B cell (primary cell): ENCODE measurements at regions not wholly inside any gene's neighbourhood (a gene's known extent, or its start where the extent isn't known, plus 50 kb on each side); places are given as distances from the start of the nearest gene placed in this dataset.

Experiments
- ATAC-seq: fragments of 200-7000 bp; cut with Tn5 transposase; one replicate; pipeline ENCODE4 v1.10.0; 2021; ENCODE audit warnings: low read depth, mild to moderate bottlenecking, moderate number of reproducible peaks, moderate library complexity
- CTCF ChIA-PET: fragments of 350-600 bp; sonication (Branson Sonifier 250); formaldehyde crosslinking; loops from one replicate; lab custom pipeline; 2021; ENCODE audit warnings: antibody characterized with exemption, inconsistent platforms; lab: Charles Lee
- POLR2A ChIA-PET: fragments of 350-600 bp; sonication (Branson Sonifier 250); formaldehyde crosslinking; loops from one replicate; lab custom pipeline; 2021; ENCODE audit warnings: antibody characterized with exemption; lab: Charles Lee
- DNase-seq: peaks from one replicate; pipeline ENCODE4 v3.0.0; 2013
- H2AFZ ChIP-seq: 2 replicates; pipeline ENCODE4 v1.6.1; 2012; ENCODE audit warnings: mild to moderate bottlenecking, low read depth, low read length; ENCODE audit not compliant: insufficient read depth, poor library complexity, severe bottlenecking
- H3K27ac ChIP-seq, 2 donors: 1 replicate in 1 of 2; 2 replicates in 1 of 2; pipeline ENCODE4 v1.5.1; 2012 to 2013; ENCODE audit warnings: low read length in 2 of 2, mild to moderate bottlenecking in 2 of 2, moderate library complexity in 1 of 2
- H3K27me3 ChIP-seq, 4 experiments: fragments of 200-600 bp in 1 of 4; sonication (generic) in 1 of 4; replicated peaks in 1 of 4; 1 replicate in 2 of 4; 2 replicates in 2 of 4; pipeline versions ENCODE4 v1.6.1 to v1.7.0; 2013 to 2016; ENCODE audit warnings: low read length in 3 of 4, mild to moderate bottlenecking in 2 of 4, mixed read lengths in 1 of 4, moderate library complexity in 1 of 4; ENCODE audit not compliant: insufficient read depth in 4 of 4, control insufficient read depth in 3 of 4; ENCODE audit errors: control extremely low read depth in 1 of 4
- H3K36me3 ChIP-seq, 2 experiments: replicated peaks in 1 of 2; 1 replicate in 1 of 2; 2 replicates in 1 of 2; pipeline versions ENCODE4 v1.6.1 to v1.7.1; 2013; ENCODE audit warnings: low read length in 1 of 2; ENCODE audit not compliant: insufficient read depth in 2 of 2, control insufficient read depth in 1 of 2; ENCODE audit errors: control extremely low read depth in 1 of 2, extremely low read depth in 1 of 2
- H3K4me1 ChIP-seq, 2 donors: fragments of 200-600 bp in 1 of 2; sonication (generic) in 1 of 2; 1 replicate in 1 of 2; 2 replicates in 1 of 2; pipeline versions ENCODE4 v1.5.1 to v1.6.1; 2013 to 2017; ENCODE audit warnings: low read length in 2 of 2; ENCODE audit not compliant: control insufficient read depth in 2 of 2, insufficient read depth in 2 of 2
- H3K4me2 ChIP-seq: replicated peaks from 2 replicates; pipeline ENCODE3; 2012; ENCODE audit warnings: mild to moderate bottlenecking, low read depth, low read length; ENCODE audit not compliant: poor library complexity, severe bottlenecking
- H3K4me3 ChIP-seq, 5 experiments: fragments of 200-600 bp in 1 of 5; sonication (generic) in 1 of 5; 1 replicate in 3 of 5; 2 replicates in 2 of 5; pipeline versions ENCODE4 v1.5.1 to v1.7.0; 2011 to 2016; ENCODE audit warnings: low read length in 4 of 5, mild to moderate bottlenecking in 4 of 5, low read depth in 2 of 5, control low read depth in 1 of 5, moderate library complexity in 1 of 5; ENCODE audit not compliant: insufficient read depth in 1 of 5; ENCODE audit errors: control extremely low read depth in 1 of 5, extremely low read depth in 1 of 5
- H3K79me2 ChIP-seq: fragments of 200-600 bp; sonication (generic); one replicate; pipeline ENCODE4 v1.6.0; 2016; ENCODE audit warnings: low read length; ENCODE audit not compliant: control insufficient read depth, insufficient read depth
- H3K9ac ChIP-seq: fragments of 200-600 bp; sonication (generic); 2 replicates; pipeline ENCODE4 v1.6.1; 2017; ENCODE audit warnings: mild to moderate bottlenecking, low read length, moderate library complexity
- H3K9me3 ChIP-seq, 3 donors: one replicate each; pipeline versions ENCODE4 v1.6.1 to v1.7.1; 2013; ENCODE audit warnings: low read length in 2 of 3; ENCODE audit not compliant: control insufficient read depth in 2 of 3, insufficient read depth in 1 of 3; ENCODE audit errors: control extremely low read depth in 1 of 3
- H4K20me1 ChIP-seq: 2 replicates; pipeline ENCODE4 v1.6.0; 2012; ENCODE audit warnings: mild to moderate bottlenecking, low read length; ENCODE audit not compliant: insufficient read depth, control insufficient read depth, poor library complexity, severe bottlenecking
- H3K27ac Mint-ChIP-seq: one replicate; pipeline ENCODE4 v1.8.0; 2021; ENCODE audit warnings: mixed read lengths
- H3K27me3 Mint-ChIP-seq: one replicate; pipeline ENCODE4 v1.8.0; 2021; ENCODE audit warnings: mixed read lengths
- H3K4me1 Mint-ChIP-seq: one replicate; pipeline ENCODE4 v1.8.0; 2021; ENCODE audit warnings: mixed read lengths
- H3K4me3 Mint-ChIP-seq: one replicate; pipeline ENCODE4 v1.8.0; 2021; ENCODE audit warnings: mixed read lengths
- H3K9me3 Mint-ChIP-seq: one replicate; pipeline ENCODE4 v1.8.0; 2022; ENCODE audit warnings: mixed read lengths; ENCODE audit not compliant: insufficient read depth
- EZH2 ChIP-seq: IDR thresholded peaks from 2 replicates; pipeline ENCODE4 v1.6.1; 2012; ENCODE audit warnings: borderline replicate concordance, low read depth, mild to moderate bottlenecking, moderate library complexity, low read length; ENCODE audit not compliant: insufficient read depth, poor library complexity, severe bottlenecking
- WGBS: methylation state at CpG from one replicate; pipeline ENCODE4 v1.1.5; 2013; ENCODE audit warnings: missing lambda C conversion rate; ENCODE audit not compliant: insufficient coverage; 5-methylcytosine and 5-hydroxymethylcytosine counted together
- intact Hi-C: fragments of 100-400 bp; cut with micrococcal nuclease; formaldehyde crosslinking; loops from one replicate; pipeline ENCODE4 v1.10.0; 2022
- TF ChIP-seq, protein P1 (sequence below): fragments of 200-600 bp; IDR thresholded peaks from one replicate; pipeline ENCODE4 v1.8.0; 2022; ENCODE audit warnings: antibody characterized with exemption, mild to moderate bottlenecking

GRCh38 chr4:19783667-19784223 lies 468.0 kb upstream of the SLIT2 start:
- ChIA-PET CTCF (no interaction called here), POLR2A (no interaction called here)
- no peak for DNase-seq
- Histone ChIP-seq H3K27ac (no peak overlapping the region), H3K9me3 (peaks cover 0 to 12% (median 12%) of the 10 kb centered on the region in 3 donors), H3K4me1 (no peaks in the 10 kb centered on the region), H3K9ac (no peak overlapping the region), H3K4me3 (no peak overlapping the region), H3K79me2 (no peaks in the 10 kb centered on the region), H4K20me1 (no peaks in the 10 kb centered on the region), H2AFZ (no peak overlapping the region), H3K27me3 (no peaks in the 10 kb centered on the region), H3K4me2 (no peak overlapping the region), H3K36me3 (no peaks in the 10 kb centered on the region)
- Mint-ChIP-seq H3K9me3 (peaks cover 6% of the 10 kb centered on the region), H3K27me3 (no peaks in the 10 kb centered on the region), H3K27ac (no peak overlapping the region), H3K4me3 (no peak overlapping the region), H3K4me1 (no peaks in the 10 kb centered on the region)
- TF ChIP-seq, protein P1, sequence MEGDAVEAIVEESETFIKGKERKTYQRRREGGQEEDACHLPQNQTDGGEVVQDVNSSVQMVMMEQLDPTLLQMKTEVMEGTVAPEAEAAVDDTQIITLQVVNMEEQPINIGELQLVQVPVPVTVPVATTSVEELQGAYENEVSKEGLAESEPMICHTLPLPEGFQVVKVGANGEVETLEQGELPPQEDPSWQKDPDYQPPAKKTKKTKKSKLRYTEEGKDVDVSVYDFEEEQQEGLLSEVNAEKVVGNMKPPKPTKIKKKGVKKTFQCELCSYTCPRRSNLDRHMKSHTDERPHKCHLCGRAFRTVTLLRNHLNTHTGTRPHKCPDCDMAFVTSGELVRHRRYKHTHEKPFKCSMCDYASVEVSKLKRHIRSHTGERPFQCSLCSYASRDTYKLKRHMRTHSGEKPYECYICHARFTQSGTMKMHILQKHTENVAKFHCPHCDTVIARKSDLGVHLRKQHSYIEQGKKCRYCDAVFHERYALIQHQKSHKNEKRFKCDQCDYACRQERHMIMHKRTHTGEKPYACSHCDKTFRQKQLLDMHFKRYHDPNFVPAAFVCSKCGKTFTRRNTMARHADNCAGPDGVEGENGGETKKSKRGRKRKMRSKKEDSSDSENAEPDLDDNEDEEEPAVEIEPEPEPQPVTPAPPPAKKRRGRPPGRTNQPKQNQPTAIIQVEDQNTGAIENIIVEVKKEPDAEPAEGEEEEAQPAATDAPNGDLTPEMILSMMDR: no peak
- TF ChIP-seq EZH2: no peak
- intact Hi-C loops: no loop called here
- 70% methylated on average over 3 of the region's 4 CpGs for WGBS
- ATAC-seq: no peak

DNA sequence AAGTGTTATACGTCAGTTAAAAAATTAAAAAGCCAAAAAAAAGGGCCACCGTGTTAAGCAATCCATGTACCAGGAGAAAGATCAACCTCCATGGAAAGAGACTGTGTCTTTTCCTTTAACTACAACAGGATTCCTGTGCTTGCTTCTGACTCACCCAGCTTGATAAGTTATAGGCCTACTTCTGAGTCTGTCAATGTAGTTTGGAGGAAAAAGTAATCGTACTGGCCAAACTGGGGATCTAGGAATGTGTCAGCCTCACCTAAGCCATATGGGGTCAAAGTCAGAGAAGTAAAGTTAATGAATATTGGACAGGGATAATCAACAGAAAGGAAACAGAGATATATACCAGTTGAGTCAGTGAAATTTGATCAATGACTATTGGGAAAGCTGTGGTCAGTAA lies 470.8 kb upstream of the SLIT2 start:
- WGBS: 100% methylated on average over 2 of the region's 3 CpGs
- H3K4me1 Mint-ChIP-seq: no peaks in the 10 kb centered on the region
- H3K9ac ChIP-seq: no peak overlapping the region
- POLR2A ChIA-PET: no interaction called here
- no peak overlapping the region for H3K4me3 ChIP-seq
- H3K27ac Mint-ChIP-seq: no peak overlapping the region
- ATAC-seq: no peak
- H3K9me3 ChIP-seq: peaks cover 0 to 12% (median 12%) of the 10 kb centered on the region in 3 donors
- peaks cover 6% of the 10 kb centered on the region for H3K9me3 Mint-ChIP-seq
- H3K36me3 ChIP-seq: no peaks in the 10 kb centered on the region
- H3K4me1 ChIP-seq: no peaks in the 10 kb centered on the region
- intact Hi-C loops: no loop called here
- TF ChIP-seq EZH2: no peak
- TF ChIP-seq, protein P1: no peak
- H3K27ac ChIP-seq: no peak overlapping the region
- no peaks in the 10 kb centered on the region for H3K27me3 Mint-ChIP-seq
- H4K20me1 ChIP-seq: no peaks in the 10 kb centered on the region
- no peak overlapping the region for H3K4me3 Mint-ChIP-seq
- no peaks in the 10 kb centered on the region for H3K79me2 ChIP-seq
- CTCF ChIA-PET: no interaction called here
- H3K4me2 ChIP-seq: no peak overlapping the region
- H2AFZ ChIP-seq: no peak overlapping the region
- no peaks in the 10 kb centered on the region for H3K27me3 ChIP-seq
- DNase-seq: no peak
